H1 (cell line): ENCODE measurements at regions not wholly inside any gene's neighbourhood (a gene's known extent, or its start where the extent isn't known, plus 50 kb on each side); places are given as distances from the start of the nearest gene placed in this dataset.

ENCODE experiments used
- CBX8 ChIP-seq: fragments of 300-800, 300-1000 bp; sonication (generic); IDR thresholded peaks from 2 replicates; pipeline ENCODE4 v1.7.1; 2016; ENCODE audit warnings: low read depth, low read length, borderline replicate concordance
- CEBPB ChIP-seq: IDR thresholded peaks from 2 replicates; pipeline ENCODE4 v1.6.1; 2012; ENCODE audit warnings: low read depth, low read length
- CREB1 ChIP-seq: IDR thresholded peaks from 2 replicates; pipeline ENCODE4 v1.6.1; 2012; ENCODE audit warnings: inconsistent platforms
- CTCF ChIP-seq, 3 experiments: IDR thresholded peaks; 1 replicate in 2 of 3; 2 replicates in 1 of 3; pipeline versions ENCODE4 v1.5.1 to v1.6.1; 2011; ENCODE audit warnings: low read length in 3 of 3, mild to moderate bottlenecking in 3 of 3, inconsistent platforms in 2 of 3, low read depth in 1 of 3, moderate library complexity in 1 of 3; ENCODE audit not compliant: insufficient read depth in 1 of 3; ENCODE audit errors: control extremely low read depth in 1 of 3
- EZH2 ChIP-seq: fragments of 200-600 bp; sonication (generic); IDR thresholded peaks from 2 replicates; pipeline ENCODE4 v1.7.1; 2012; ENCODE audit warnings: low read depth, mild to moderate bottlenecking, moderate library complexity, low read length, inconsistent platforms; ENCODE audit not compliant: severe bottlenecking
- JUN ChIP-seq: IDR thresholded peaks from 2 replicates; pipeline ENCODE4 v1.6.1; 2011; ENCODE audit warnings: low read depth, mild to moderate bottlenecking, improper control_type of control experiment, low read length
- MAX ChIP-seq: IDR thresholded peaks from 2 replicates; pipeline ENCODE4 v1.6.1; 2012; ENCODE audit warnings: inconsistent platforms
- POLR2A ChIP-seq, 2 experiments: IDR thresholded peaks; 1 replicate in 1 of 2; 2 replicates in 1 of 2; pipeline ENCODE4 v1.6.1; 2011; ENCODE audit warnings: low read depth in 2 of 2, low read length in 2 of 2, mild to moderate bottlenecking in 2 of 2; ENCODE audit errors: control extremely low read depth in 1 of 2
- POLR2AphosphoS5 ChIP-seq: IDR thresholded peaks from 2 replicates; pipeline ENCODE4 v1.6.1; 2011; ENCODE audit warnings: low read depth, low read length
- RNF2 ChIP-seq: fragments of 200-900, 300-1000 bp; sonication (generic); IDR thresholded peaks from 2 replicates; pipeline ENCODE4 v1.7.1; 2016; ENCODE audit warnings: borderline replicate concordance, low read depth, mild to moderate bottlenecking, antibody characterized with exemption, low read length; ENCODE audit not compliant: poor library complexity, severe bottlenecking; ENCODE audit errors: missing control alignments
- SIN3A ChIP-seq, 2 experiments: IDR thresholded peaks in 1 of 2; conservative IDR thresholded peaks in 1 of 2; 2 replicates each; pipeline ENCODE4 v1.6.1; 2011 to 2012; ENCODE audit warnings: low read length in 2 of 2, improper control_type of control experiment in 1 of 2, low read depth in 1 of 2, mild to moderate bottlenecking in 1 of 2
- SIX5 ChIP-seq: IDR thresholded peaks from 2 replicates; pipeline ENCODE4 v1.6.1; 2011; ENCODE audit warnings: mild to moderate bottlenecking, low read depth, low read length

- TF ChIP-seq SIN3A (conservative IDR thresholded peaks at IDR 0.05 in 1 of 2, IDR thresholded peaks at IDR 0.05 in 1 of 2; ENCODE audit: low read depth in 1 of 2, low read length in 2 of 2) (no peak), RNF2 (no peak), POLR2AphosphoS5 (no peak), POLR2A (IDR thresholded peaks at IDR 0.05; ENCODE audit: control extremely low read depth in 1 of 2, low read depth in 2 of 2, low read length in 2 of 2) (no peak), CBX8 (no peak), JUN (no peak), MAX (no peak), EZH2 (no peak), CTCF (IDR thresholded peaks at IDR 0.05; ENCODE audit: control extremely low read depth in 1 of 3, insufficient read depth in 1 of 3, low read depth in 1 of 3, low read length in 3 of 3) (no peak), SIX5 (no peak), CREB1 (no peak), CEBPB (no peak)
Measured at GRCh38 chr1:188164459-188164858, 1335.7 kb downstream of the PLA2G4A start.
